ENCODE measurements at regions not wholly inside any gene's neighbourhood (a gene's known extent, or its start where the extent isn't known, plus 50 kb on each side); places are given as distances from the start of the nearest gene placed in this dataset.

DNA sequence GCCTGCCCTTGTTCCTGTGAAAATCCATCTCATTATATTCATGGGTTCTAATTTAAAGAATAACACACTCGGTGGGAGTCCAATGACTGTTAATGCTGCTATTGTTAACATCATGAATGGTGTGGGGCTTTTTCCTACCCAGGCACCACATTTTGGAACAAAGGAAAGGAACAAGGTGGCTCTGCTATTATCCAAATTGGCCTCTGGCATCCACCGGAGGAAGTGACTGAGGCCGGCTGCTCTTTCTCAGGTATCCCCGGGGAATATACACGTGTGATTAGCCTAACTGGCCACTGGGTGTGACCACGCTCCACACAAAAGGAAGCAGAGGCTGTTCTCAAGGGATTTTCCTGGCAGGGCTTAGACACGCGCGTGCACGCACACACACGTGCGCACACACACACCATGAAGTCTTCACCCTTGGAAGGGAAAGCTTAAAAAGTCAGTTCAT is 601.2 kb upstream of the ARID1B start:
- no peak for TF ChIP-seq EZH2 (IDR thresholded peaks at IDR 0.05)
- no peak for TF ChIP-seq SP1 (IDR thresholded peaks at IDR 0.05; ENCODE audit: low read depth)
- TF ChIP-seq, protein P1, sequence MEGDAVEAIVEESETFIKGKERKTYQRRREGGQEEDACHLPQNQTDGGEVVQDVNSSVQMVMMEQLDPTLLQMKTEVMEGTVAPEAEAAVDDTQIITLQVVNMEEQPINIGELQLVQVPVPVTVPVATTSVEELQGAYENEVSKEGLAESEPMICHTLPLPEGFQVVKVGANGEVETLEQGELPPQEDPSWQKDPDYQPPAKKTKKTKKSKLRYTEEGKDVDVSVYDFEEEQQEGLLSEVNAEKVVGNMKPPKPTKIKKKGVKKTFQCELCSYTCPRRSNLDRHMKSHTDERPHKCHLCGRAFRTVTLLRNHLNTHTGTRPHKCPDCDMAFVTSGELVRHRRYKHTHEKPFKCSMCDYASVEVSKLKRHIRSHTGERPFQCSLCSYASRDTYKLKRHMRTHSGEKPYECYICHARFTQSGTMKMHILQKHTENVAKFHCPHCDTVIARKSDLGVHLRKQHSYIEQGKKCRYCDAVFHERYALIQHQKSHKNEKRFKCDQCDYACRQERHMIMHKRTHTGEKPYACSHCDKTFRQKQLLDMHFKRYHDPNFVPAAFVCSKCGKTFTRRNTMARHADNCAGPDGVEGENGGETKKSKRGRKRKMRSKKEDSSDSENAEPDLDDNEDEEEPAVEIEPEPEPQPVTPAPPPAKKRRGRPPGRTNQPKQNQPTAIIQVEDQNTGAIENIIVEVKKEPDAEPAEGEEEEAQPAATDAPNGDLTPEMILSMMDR (IDR thresholded peaks at IDR 0.05 in 2 of 3, conservative IDR thresholded peaks at IDR 0.05 in 1 of 3; ENCODE audit: borderline replicate concordance in 1 of 3, insufficient read depth in 1 of 3, low read depth in 2 of 3, low read length in 2 of 3): peak; percentile 31 to 56 (median 42); a peak in 4 of 6 replicates
- TF ChIP-seq POLR2A (IDR thresholded peaks at IDR 0.05; ENCODE audit: borderline replicate concordance, extremely low read depth, insufficient read depth, insufficient read length): no peak
